Endothelial cell (in vitro differentiated cells): ENCODE measurements at regions not wholly inside any gene's neighbourhood (a gene's known extent, or its start where the extent isn't known, plus 50 kb on each side); places are given as distances from the start of the nearest gene placed in this dataset.
"Not testable (repeated sequence)": the region's sequence is repeated elsewhere in the genome, so short reads cannot be mapped to it uniquely, and the experiment has no call there.

Experiments
- DNase-seq: peaks from one replicate; pipeline ENCODE4 v3.0.0; 2021; ENCODE audit warnings: low spot score
- H3K27ac Mint-ChIP-seq: one replicate; pipeline ENCODE4 v1.8.0; 2021; ENCODE audit warnings: mixed read lengths, inconsistent platforms; ENCODE audit not compliant: unreplicated experiment
- H3K27me3 Mint-ChIP-seq: one replicate; pipeline ENCODE4 v1.8.0; 2021; ENCODE audit warnings: mild to moderate bottlenecking, moderate library complexity, mixed read lengths, inconsistent platforms; ENCODE audit not compliant: unreplicated experiment
- H3K36me3 Mint-ChIP-seq: one replicate; pipeline ENCODE4 v1.8.0; 2021; ENCODE audit warnings: mild to moderate bottlenecking, low read depth, mixed read lengths, inconsistent platforms; ENCODE audit not compliant: unreplicated experiment
- H3K4me1 Mint-ChIP-seq: one replicate; pipeline ENCODE4 v1.8.0; 2021; ENCODE audit warnings: mild to moderate bottlenecking, mixed read lengths, inconsistent platforms; ENCODE audit not compliant: unreplicated experiment
- H3K4me3 Mint-ChIP-seq: one replicate; pipeline ENCODE4 v1.8.0; 2021; ENCODE audit warnings: mild to moderate bottlenecking, mixed read lengths, inconsistent platforms; ENCODE audit not compliant: unreplicated experiment
- H3K9me3 Mint-ChIP-seq: one replicate; pipeline ENCODE4 v1.8.0; 2021; ENCODE audit warnings: mixed read lengths, inconsistent platforms; ENCODE audit not compliant: unreplicated experiment
- CTCF ChIP-seq: fragments of 200-600 bp; sonication (generic); IDR thresholded peaks from one replicate; pipeline ENCODE4 v1.5.0; 2021; ENCODE audit warnings: antibody characterized with exemption; ENCODE audit not compliant: unreplicated experiment

- no peak for TF ChIP-seq CTCF
- H3K36me3 Mint-ChIP-seq = no peaks in the 10 kb centered on the region
- no peaks in the 10 kb centered on the region for H3K27me3 Mint-ChIP-seq
- no peaks in the 10 kb centered on the region for H3K4me1 Mint-ChIP-seq
- no peak overlapping the region for H3K4me3 Mint-ChIP-seq
- DNase-seq = no peak
- no peaks in the 10 kb centered on the region for H3K9me3 Mint-ChIP-seq
- H3K27ac Mint-ChIP-seq = no peak overlapping the region
Observed at GRCh38 chr18:55974521-55974920, 386.5 kb upstream of the TCF4 start.

GRCh38 chr18:55968550-55968949 is 380.6 kb upstream of the TCF4 start:
- DNase-seq = no peak
- Mint-ChIP-seq H3K36me3 (no peaks in the 10 kb centered on the region), H3K4me3 (no peak overlapping the region), H3K27ac (no peak overlapping the region), H3K27me3 (no peaks in the 10 kb centered on the region), H3K4me1 (no peaks in the 10 kb centered on the region), H3K9me3 (no peaks in the 10 kb centered on the region)
- no peak for TF ChIP-seq CTCF

GRCh38 chr18:55967019-55967418 is 379.0 kb upstream of the TCF4 start:
- Mint-ChIP-seq H3K36me3 (no peaks in the 10 kb centered on the region), H3K9me3 (no peaks in the 10 kb centered on the region), H3K4me1 (no peaks in the 10 kb centered on the region), H3K27ac (no peak overlapping the region), H3K27me3 (no peaks in the 10 kb centered on the region), H3K4me3 (no peak overlapping the region)
- no peak for TF ChIP-seq CTCF
- DNase-seq = no peak

GRCh38 chr18:55964171-55964570 is 376.2 kb upstream of the TCF4 start:
- DNase-seq = no peak
- Mint-ChIP-seq H3K27me3 (no peaks in the 10 kb centered on the region), H3K4me3 (no peak overlapping the region), H3K27ac (no peak overlapping the region), H3K36me3 (no peaks in the 10 kb centered on the region), H3K9me3 (no peaks in the 10 kb centered on the region), H3K4me1 (no peaks in the 10 kb centered on the region)
- no peak for TF ChIP-seq CTCF

GRCh38 chr18:55953326-55953725 is 365.3 kb upstream of the TCF4 start:
- Mint-ChIP-seq H3K4me3 (no peak overlapping the region), H3K27ac (no peak overlapping the region), H3K27me3 (no peaks in the 10 kb centered on the region), H3K4me1 (peaks cover 5% of the 10 kb centered on the region), H3K36me3 (no peaks in the 10 kb centered on the region), H3K9me3 (no peaks in the 10 kb centered on the region)
- TF ChIP-seq CTCF = no peak
- no peak for DNase-seq

GRCh38 chr18:55951738-55952137 is 363.7 kb upstream of the TCF4 start:
- not testable (repeated sequence) for H3K9me3 Mint-ChIP-seq, H3K4me1 Mint-ChIP-seq, H3K27me3 Mint-ChIP-seq, H3K4me3 Mint-ChIP-seq, DNase-seq, H3K36me3 Mint-ChIP-seq, H3K27ac Mint-ChIP-seq
